Neural progenitor cell (in vitro differentiated cells): ENCODE measurements at regions not wholly inside any gene's neighbourhood (a gene's known extent, or its start where the extent isn't known, plus 50 kb on each side); places are given as distances from the start of the nearest gene placed in this dataset.

Experiments used
- CTCF ChIP-seq: fragments of 200-600 bp; sonication (generic); IDR thresholded peaks from 2 replicates; pipeline ENCODE4 v1.5.1; 2017; ENCODE audit warnings: antibody characterized with exemption, mild to moderate bottlenecking
- EZH2 ChIP-seq: fragments of 200-600 bp; sonication (generic); IDR thresholded peaks from 2 replicates; pipeline ENCODE4 v1.6.1; 2017; ENCODE audit warnings: antibody characterized with exemption, mild to moderate bottlenecking, moderate library complexity

- TF ChIP-seq CTCF (no peak), EZH2 (no peak)
Measured at GRCh38 chr5:144844086-144844485, 673.4 kb downstream of the KCTD16 start.
